ENCODE measurements at regions not wholly inside any gene's neighbourhood (a gene's known extent, or its start where the extent isn't known, plus 50 kb on each side); places are given as distances from the start of the nearest gene placed in this dataset.

DNA sequence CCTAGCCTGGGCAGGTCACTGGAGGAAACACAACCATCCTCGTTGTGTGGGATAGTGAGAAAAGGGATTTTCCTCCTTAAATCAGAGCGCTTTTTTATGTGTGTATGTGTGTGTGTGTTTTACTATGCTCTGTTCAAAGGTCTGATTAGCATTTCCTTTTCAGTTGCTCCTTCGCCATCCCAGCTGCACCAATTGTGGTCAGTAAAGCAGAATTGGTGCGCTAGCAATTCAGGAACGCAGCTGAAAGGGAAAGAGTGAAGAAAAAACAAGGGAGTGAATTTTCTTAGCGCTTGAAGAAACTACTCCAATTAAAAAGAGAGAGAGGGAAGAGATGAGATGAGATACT, 173.3 kb upstream of the PARP11 start:
- BruUV-seq (replicated peaks): no TSS peak
- no peak for DNase-seq (ENCODE audit: low spot score)
- intact Hi-C loops (cut with micrococcal nuclease; ENCODE audit: unreplicated experiment): no loop called here

DNA sequence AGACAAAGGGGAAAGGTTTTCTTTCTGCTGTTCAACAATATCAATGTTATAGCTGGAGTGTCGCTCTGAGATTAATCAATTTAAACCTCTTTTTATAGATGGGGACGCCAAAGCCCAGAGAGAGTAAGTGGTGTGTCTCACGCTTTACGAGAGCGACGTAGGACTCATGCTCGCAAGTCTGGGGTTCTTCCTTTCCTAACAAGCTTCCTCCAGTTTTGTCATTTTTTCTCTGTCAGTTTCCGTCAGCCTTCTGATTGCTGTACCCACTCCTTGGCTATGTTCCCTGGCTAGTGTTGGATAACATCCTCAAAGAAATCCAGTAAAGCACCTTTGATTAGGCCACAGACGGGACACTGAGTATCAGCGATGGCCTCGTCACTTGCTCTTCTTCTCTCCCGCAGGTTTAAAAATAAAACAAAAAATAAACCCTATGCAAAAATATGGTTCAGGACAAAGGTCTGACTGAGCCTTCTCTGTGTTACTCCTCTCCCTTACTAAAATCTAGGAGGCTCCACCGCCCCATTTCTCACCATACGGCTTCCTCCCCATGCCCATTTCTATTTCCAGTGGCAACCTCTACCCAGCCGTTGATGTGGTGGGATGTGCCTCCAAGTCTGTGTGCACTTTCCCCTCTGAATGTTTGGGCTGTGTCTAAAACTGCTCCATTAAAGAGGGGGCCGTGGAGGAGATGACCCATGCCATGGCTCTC, 172.7 kb upstream of the PARP11 start:
- intact Hi-C loops (cut with micrococcal nuclease; ENCODE audit: unreplicated experiment): no loop called here
- H4K20me1 ChIP-seq (ENCODE audit: insufficient read depth, low read length): no peaks in the 10 kb centered on the region
- no peak for DNase-seq (ENCODE audit: low spot score)
- CTCF ChIA-PET (ENCODE audit: unreplicated experiment): no interaction called here
- H3K27ac ChIP-seq (ENCODE audit: low read depth, low read length, poor library complexity, severe bottlenecking): no peak overlapping the region
- no peaks in the 10 kb centered on the region for H3K4me1 ChIP-seq (ENCODE audit: insufficient read depth, low read length, poor library complexity, severe bottlenecking)
- POLR2A ChIA-PET: no interaction called here
- no peaks in the 10 kb centered on the region for H3K36me3 ChIP-seq (ENCODE audit: insufficient read depth, low read length)
- no peak overlapping the region for H3K4me2 ChIP-seq (ENCODE audit: low read length)
- TF ChIP-seq CTCF (conservative IDR thresholded peaks at IDR 0.05; ENCODE audit: low read length) (no peak), EZH2phosphoT487 (IDR thresholded peaks at IDR 0.05; ENCODE audit: borderline replicate concordance, low read depth, low read length) (no peak)
- no peak overlapping the region for H3K4me3 ChIP-seq (ENCODE audit: low read depth, low read length, poor library complexity, severe bottlenecking)
- no peak overlapping the region for H2AFZ ChIP-seq (ENCODE audit: low read length)
- H3K9me3 ChIP-seq (ENCODE audit: low read length): no peaks in the 10 kb centered on the region
- no peaks in the 10 kb centered on the region for H3K9me2 ChIP-seq (ENCODE audit: insufficient read depth, low read length)
- BruUV-seq (replicated peaks): no TSS peak
- no peaks in the 10 kb centered on the region for H3K79me2 ChIP-seq (ENCODE audit: insufficient read depth, low read depth, low read length)

More for the DNA sequence above, 173.3 kb upstream of the PARP11 start:
- H3K4me2 ChIP-seq (ENCODE audit: low read length): no peak overlapping the region
- POLR2A ChIA-PET: no interaction called here
- CTCF ChIA-PET (ENCODE audit: unreplicated experiment): no interaction called here
- H3K27ac ChIP-seq (ENCODE audit: low read depth, low read length, poor library complexity, severe bottlenecking): no peak overlapping the region
- no peak overlapping the region for H2AFZ ChIP-seq (ENCODE audit: low read length)
- TF ChIP-seq CTCF (conservative IDR thresholded peaks at IDR 0.05; ENCODE audit: low read length) (no peak), EZH2phosphoT487 (IDR thresholded peaks at IDR 0.05; ENCODE audit: borderline replicate concordance, low read depth, low read length) (no peak)
- H3K9me3 ChIP-seq (ENCODE audit: low read length): no peaks in the 10 kb centered on the region
- H4K20me1 ChIP-seq (ENCODE audit: insufficient read depth, low read length): no peaks in the 10 kb centered on the region
- H3K9me2 ChIP-seq (ENCODE audit: insufficient read depth, low read length): no peaks in the 10 kb centered on the region
- no peak overlapping the region for H3K4me3 ChIP-seq (ENCODE audit: low read depth, low read length, poor library complexity, severe bottlenecking)
- no peaks in the 10 kb centered on the region for H3K79me2 ChIP-seq (ENCODE audit: insufficient read depth, low read depth, low read length)
- no peaks in the 10 kb centered on the region for H3K36me3 ChIP-seq (ENCODE audit: insufficient read depth, low read length)
- no peaks in the 10 kb centered on the region for H3K4me1 ChIP-seq (ENCODE audit: insufficient read depth, low read length, poor library complexity, severe bottlenecking)

DNA sequence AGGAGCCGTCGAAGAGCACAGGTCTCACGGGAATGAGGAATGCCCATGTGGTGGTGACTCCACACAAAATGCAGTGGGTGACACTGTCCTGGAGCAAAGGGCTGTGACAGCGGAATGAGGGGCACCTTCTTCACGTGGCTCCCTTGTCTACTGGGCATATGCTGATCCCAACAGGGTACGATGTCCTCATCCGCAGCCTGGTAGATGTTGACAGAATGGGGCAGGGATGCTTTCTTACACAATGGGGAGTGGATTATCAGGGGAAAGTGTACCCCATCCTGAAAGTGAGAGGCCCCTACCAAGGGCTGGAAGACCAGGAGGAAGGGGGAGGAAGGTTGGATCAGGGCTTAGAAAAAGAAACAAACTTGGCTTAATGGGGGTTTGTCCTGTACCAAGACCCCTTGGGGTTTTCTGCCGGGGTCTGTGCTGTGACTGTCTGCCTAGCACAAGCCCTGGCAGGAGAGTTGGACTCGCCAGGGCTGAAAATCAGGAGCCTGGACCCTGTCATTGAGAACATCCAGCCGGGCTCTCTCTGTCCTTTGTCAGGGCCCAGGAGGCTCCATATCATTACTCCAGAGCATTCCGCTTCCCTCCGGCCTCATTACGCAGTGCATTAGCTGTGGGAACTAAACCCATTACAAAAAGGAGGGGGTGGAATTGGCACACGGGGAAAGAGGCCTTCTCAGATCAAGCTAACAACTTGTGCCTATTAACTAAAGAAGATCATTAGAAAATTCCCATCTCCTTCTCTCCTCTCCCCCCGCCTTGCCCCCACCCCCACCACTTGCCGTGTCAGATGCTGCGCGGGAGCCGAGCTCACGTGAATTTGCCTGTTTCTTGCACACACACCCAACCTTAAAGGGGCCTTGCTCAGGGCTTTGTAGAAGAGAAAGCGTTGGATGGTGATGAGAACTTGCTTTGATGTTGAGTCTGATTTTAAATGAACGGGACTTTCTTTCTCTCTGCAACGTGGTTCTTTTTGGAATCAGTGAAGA, 171.8 kb upstream of the PARP11 start:
- H3K9me3 ChIP-seq (ENCODE audit: low read length): no peaks in the 10 kb centered on the region
- no peak overlapping the region for H3K4me2 ChIP-seq (ENCODE audit: low read length)
- TF ChIP-seq EZH2phosphoT487 (IDR thresholded peaks at IDR 0.05; ENCODE audit: borderline replicate concordance, low read depth, low read length) (no peak), CTCF (conservative IDR thresholded peaks at IDR 0.05; ENCODE audit: low read length) (no peak)
- no peaks in the 10 kb centered on the region for H3K4me1 ChIP-seq (ENCODE audit: insufficient read depth, low read length, poor library complexity, severe bottlenecking)
- no TSS peak for BruUV-seq (replicated peaks)
- no peaks in the 10 kb centered on the region for H3K79me2 ChIP-seq (ENCODE audit: insufficient read depth, low read depth, low read length)
- intact Hi-C loops (cut with micrococcal nuclease; ENCODE audit: unreplicated experiment): no loop called here
- no peak for DNase-seq (ENCODE audit: low spot score)
- no peak overlapping the region for H3K4me3 ChIP-seq (ENCODE audit: low read depth, low read length, poor library complexity, severe bottlenecking)
- H3K27ac ChIP-seq (ENCODE audit: low read depth, low read length, poor library complexity, severe bottlenecking): no peak overlapping the region
- no peak overlapping the region for H2AFZ ChIP-seq (ENCODE audit: low read length)
- ChIA-PET CTCF (ENCODE audit: unreplicated experiment) (no interaction called here), POLR2A (no interaction called here)
- no peaks in the 10 kb centered on the region for H4K20me1 ChIP-seq (ENCODE audit: insufficient read depth, low read length)
- no peaks in the 10 kb centered on the region for H3K9me2 ChIP-seq (ENCODE audit: insufficient read depth, low read length)
- H3K36me3 ChIP-seq (ENCODE audit: insufficient read depth, low read length): no peaks in the 10 kb centered on the region
